Amniotic epithelial cell (primary cell): ENCODE measurements at regions not wholly inside any gene's neighbourhood (a gene's known extent, or its start where the extent isn't known, plus 50 kb on each side); places are given as distances from the start of the nearest gene placed in this dataset.
"Not testable (repeated sequence)": the region's sequence is repeated elsewhere in the genome, so short reads cannot be mapped to it uniquely, and the experiment has no call there.

Source experiments
- DNase-seq: peaks from one replicate; pipeline ENCODE4 v3.0.0-alpha.2; 2010; ENCODE audit warnings: low read depth

- no peak for DNase-seq
Measured at GRCh38 chr3:88954853-88955252, 152.6 kb upstream of the EPHA3 start.

GRCh38 chr3:88955274-88955673, 152.1 kb upstream of the EPHA3 start:
- DNase-seq: no peak

DNA sequence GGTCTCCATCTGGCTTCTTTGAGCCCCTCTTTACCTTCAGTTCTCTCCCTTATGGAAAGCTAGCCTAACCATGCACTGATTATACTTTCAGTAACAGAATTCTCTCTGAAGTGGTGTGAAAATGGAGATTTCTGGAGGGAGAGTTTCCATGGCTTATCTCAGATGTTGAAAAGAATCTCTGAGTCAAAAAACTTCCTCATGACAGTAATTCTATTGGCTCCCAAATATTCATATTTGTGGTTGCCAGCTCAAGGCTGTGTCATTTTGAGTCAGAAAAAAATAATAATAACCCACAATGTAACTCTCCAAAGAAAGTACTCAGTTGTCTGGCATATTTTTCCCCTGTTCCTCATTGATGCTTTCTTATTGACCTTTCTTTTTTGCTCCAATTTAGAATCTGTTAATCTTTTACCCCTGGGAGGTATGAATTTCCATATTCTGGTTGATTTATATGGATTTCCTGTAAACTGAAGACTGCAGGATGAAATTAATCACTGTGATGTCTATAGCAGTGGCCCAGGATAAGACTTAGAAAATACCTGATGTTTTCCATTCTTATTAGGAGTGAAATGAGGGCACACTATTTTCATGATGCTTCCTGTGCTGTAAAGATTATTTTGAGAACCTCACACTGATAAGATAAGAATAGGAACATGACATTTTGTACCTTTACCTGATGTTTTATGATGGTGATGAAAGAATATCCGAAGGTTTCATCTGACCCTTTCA, 149.5 kb upstream of the EPHA3 start:
- DNase-seq: peak; percentile 84

- DNase-seq: no peak
Measured at GRCh38 chr3:88960019-88960418, 147.4 kb upstream of the EPHA3 start.

- no peak for DNase-seq
Measured at GRCh38 chr3:88963003-88963402, 144.4 kb upstream of the EPHA3 start.

DNA sequence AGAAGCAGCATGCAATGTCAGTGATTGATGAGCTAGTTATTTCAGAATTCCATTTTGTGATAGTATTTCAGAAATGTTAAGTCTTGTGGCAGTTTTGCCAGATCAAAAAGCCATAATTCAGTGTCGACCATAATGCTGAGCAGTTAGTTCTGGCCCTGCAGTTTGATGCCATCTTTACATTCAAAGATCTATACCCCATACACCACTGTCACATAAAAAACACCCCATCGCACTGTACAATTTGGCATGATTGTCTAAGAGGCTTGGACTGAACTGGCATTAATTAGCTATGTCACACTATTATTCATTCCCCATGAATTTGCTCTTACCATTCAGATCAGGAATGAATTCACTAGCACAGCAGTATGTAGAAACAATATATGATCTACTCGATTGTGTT, 127.7 kb upstream of the EPHA3 start:
- DNase-seq: no peak

DNA sequence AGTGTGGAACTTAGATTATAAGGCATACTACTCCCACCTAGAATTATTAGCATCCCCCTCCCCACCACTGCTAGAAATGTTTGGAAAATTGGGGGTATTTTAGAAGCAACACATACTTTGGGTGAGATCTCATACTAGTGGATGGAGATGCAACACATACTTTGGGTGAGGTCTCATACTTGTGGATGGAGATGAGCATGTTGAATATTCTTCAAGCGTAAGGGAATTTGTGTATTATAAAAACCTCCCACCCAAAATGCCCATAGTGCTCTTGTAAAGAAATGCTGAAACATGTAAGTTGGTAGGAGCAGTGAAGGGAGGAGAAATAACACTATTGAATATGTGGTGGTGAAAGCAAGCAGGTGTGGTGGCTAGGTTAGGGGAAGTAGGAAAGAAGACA, 124.0 kb upstream of the EPHA3 start:
- DNase-seq: no peak

DNA sequence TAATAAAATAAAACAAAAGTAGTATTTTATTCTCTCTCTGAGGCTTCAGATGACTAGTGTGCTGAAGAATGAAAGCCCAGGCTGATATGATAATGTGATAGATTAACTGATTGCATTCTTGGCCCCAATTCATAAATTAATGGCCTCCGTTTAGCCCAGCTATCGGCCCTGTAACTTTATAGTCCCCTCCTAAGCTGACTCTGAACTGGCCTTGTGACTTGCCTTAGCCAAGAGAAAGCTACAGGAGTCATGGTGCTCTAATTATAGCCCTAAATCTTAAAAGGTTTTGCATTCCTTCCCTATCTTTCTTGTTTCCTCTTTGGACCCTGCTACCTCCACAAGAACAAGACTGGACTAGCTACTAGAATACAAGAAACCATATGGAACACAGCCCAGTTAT, 123.2 kb upstream of the EPHA3 start:
- no peak for DNase-seq

GRCh38 chr3:88984832-88985231, 122.6 kb upstream of the EPHA3 start:
- no peak for DNase-seq

DNA sequence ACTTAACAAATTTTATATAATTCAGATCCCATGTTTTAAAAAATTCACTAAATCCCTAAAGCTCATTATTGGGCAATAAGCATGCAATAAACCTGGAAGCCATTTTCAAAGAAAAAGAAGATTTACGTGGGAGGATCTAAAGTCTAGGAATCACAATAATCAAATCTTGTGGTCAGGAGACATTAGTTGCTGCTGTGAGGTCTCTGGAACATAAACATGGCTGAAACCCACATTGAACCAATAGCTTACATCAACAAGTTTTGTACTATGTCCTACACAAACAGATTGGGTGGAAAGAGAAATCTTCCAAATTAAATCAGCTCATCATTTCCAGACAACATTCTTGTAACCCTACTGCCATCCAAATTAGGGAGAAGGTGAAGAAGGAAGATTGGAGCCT, 121.9 kb upstream of the EPHA3 start:
- DNase-seq: peak; percentile 49

GRCh38 chr3:88986834-88987233, 120.6 kb upstream of the EPHA3 start:
- peak; percentile 11 for DNase-seq

DNA sequence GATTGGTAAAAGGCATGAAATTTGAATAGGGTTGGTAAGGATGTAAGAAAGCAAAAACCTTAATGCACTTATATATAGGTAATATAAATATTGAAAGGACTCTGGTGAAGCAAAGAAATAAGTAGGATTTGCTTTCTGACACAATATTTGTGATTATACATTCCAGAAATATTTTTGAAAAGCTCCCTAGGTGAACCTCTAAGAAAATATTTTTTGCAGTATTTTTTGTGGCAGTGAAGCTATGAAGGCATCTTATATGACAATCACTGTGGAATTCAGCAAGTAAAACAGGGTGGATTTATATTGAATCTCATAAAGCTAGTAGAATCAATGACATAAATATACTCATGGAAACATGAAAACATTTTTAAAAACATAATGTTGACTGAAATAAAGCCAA, 119.6 kb upstream of the EPHA3 start:
- no peak for DNase-seq

DNA sequence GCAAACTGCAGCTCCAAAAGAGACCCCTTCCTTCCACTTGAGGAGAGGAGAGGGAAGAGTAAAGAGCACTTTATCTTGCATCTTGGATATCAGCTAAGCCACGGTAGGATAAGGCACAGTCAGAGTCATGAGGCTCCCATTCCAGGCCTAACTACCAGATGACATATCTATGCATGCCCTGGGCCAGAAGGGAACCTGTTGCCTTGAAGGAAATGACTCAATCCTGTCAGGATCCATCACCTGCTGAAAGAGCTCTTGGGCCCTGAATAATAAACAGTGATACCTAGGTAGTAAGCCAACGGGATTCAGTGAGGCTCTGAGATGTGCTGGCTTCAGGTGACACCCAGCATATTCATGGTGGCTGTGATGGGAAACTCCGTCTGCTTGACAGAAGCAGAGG, 118.5 kb upstream of the EPHA3 start:
- DNase-seq: peak; percentile 21

DNA sequence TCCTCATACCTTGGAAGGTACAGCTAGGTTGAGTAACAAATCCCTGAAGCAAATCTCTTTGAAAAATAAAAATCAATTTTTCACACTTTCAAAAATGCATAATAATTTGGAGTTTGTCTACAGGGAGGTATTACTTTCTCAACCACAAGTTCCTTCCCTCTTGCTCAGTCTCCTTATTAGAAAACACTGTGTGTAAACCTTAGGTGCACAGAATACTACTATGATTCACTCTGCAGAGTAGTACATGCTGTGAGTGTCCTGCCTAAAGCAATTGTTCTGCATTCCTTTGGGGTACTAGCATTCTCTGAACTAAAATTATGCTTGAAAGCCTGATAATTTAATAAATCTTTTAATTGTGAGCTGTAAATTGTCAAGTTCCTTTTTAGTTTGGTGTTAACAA, 115.9 kb upstream of the EPHA3 start:
- DNase-seq: peak; percentile 24

DNA sequence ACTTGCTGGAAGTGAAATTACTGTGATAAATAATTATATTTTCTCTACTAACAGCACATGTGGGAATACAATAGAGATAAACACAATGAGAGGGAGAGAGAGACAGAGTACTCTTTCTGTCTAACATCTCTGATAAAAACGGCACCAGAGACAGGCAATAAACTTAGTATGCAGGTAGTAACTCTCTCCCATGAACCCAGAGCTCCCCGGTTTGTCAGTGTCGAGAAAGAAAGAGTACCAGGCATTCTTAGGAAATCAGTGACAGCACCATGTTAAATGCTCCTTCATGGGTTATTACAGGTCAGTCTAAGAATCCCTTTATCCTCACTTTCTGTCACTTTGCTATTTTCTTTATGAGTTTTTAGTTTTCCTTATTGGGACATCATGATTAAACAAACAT, 110.7 kb upstream of the EPHA3 start:
- DNase-seq: no peak

GRCh38 chr3:88997260-88997659, 110.2 kb upstream of the EPHA3 start:
- DNase-seq: no peak

DNA sequence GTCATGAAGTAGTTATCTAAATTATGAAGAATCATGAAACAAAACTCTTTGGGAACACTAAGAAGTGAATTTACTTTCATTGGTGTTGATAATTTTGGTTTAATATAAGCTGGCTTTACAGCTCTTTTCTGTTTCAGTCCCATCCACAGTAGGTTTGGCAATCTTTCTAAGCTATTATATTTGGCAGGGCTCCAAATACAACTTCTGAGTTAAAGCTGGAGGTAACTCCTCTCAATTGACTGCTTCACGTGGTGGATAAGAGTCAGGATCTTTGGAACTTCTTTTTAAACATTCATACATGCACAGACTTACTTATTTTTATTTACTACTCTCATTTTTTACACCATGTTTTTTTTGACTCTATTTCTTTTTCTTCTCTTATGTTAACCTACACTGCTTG, 106.5 kb upstream of the EPHA3 start:
- peak; percentile 29 for DNase-seq

- DNase-seq: no peak
Measured at GRCh38 chr3:89002191-89002590, 105.2 kb upstream of the EPHA3 start.

DNA sequence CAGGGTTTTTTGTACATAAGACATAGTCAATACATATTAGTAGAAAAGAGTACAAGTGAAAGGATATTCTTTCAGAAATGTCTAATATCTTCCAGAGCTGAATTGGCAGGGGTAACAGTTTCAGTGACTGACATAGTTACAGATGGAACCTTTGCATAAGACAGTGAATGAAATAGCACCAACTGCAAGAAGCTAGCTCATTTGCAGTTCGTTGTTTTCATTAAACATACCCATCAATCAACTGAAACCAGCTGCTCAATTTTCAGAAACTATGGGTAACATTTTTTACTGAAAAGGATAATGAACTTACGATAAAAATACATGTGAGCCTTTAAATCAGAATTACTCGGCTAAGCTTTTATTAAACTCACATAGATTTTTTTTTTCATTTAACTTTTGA, 93.9 kb upstream of the EPHA3 start:
- DNase-seq: no peak

GRCh38 chr3:89017531-89017930, 89.9 kb upstream of the EPHA3 start:
- no peak for DNase-seq

GRCh38 chr3:89025185-89025584, 82.2 kb upstream of the EPHA3 start:
- peak; percentile 45 for DNase-seq

DNA sequence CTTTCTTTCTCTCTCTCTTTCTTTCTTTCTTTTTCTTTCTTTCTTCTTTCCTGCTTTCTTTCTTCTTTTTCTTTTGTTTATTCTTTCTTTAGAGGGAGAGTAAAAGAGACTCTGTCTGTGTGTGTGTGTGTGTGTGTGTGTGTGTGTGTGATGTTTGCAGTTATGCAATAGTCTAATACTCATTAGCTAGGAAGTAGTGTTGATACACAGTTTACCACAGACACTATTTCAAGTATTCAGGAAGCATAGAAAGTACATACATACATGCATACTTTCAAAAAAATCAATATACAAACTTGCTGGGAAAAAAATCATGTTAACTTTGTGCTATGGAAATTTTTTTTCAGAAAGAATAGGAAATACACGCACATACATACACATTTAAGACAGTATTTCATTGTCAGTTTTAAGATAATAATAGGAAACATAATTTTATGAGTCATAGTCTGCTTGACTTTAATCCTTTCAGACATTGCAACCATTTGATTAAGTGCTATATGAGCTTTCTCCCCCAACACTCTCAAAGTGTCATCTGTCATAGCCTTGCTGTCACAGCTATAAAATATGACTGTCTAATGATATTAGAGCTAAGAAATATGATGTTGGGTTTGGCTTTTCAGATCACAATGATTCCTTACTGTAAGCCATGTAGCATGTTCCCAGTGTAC, 74.9 kb upstream of the EPHA3 start:
- DNase-seq: peak; percentile 83

DNA sequence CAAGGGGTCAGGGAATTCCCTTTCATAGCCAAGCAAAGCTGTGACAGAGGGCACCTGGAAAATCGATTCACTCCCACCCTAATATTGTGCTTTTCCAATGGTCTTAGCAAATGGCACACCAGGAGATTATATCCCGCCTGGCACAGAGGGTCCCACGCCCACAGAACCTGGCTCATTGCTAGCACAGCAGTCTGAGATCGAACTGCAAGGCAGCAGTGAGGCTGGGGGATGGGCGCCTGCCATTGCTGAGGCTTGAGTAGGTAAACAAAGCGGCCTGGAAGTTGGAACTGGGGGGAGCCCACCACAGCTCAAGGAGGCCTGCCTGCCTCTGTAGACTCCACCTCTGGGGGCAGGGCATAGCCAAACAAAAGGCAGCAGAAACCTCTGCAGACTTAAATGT, 72.7 kb upstream of the EPHA3 start:
- not testable (repeated sequence) for DNase-seq

- no peak for DNase-seq
Measured at GRCh38 chr3:89038869-89039268, 68.6 kb upstream of the EPHA3 start.
